T1000 (cell line): ENCODE measurements at regions not wholly inside any gene's neighbourhood (a gene's known extent, or its start where the extent isn't known, plus 50 kb on each side); places are given as distances from the start of the nearest gene placed in this dataset.

Experiments
- DNase-seq: peaks from one replicate; lab custom pipeline; 2025; ENCODE audit warnings: mixed read lengths; lab: John Stamatoyannopoulos, UW

- no peak for DNase-seq
These were observed 422.6 kb downstream of the NUF2 start for GRCh38 chr1:163744301-163744887.

DNA sequence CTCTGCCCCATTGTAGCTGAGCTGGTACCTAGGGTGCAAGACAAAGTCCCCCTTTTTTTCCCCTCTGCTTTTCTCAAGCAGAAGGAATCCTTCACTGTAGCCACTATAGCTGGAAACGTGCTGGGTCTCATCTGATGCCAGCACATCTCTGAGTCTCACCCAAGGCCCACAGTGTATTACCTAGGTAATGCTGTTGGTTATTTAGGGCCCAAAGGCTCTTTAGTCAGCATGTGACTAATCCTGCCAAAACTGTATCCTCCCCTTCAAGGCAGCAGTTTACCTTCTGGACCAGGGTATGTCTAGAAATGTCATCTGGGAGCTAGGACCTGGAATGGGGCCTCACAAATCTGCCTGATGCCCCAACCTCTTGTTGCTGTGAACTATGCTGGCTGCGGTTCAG, 423.4 kb downstream of the NUF2 start:
- DNase-seq = no peak

GRCh38 chr1:163747261-163747660, 425.5 kb downstream of the NUF2 start:
- no peak for DNase-seq

DNA sequence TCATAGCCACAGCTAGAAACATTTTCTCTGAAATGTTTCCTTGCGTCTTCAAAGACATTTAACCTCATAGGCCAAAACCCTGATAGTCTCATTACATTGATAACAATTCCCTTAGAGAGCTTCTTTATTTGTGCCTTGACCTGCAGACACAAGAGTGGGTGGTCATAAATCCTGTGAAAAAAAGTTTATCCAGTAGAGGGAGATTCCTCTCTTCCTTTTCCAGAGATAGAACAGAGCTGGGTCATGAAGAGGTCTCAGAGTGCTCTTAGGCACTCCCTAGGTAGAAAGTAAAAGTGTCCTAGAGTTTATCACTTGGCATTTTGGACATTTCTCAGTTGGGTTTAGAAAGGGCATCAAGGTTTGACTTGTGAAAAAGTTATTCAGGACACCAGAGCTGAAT, 426.1 kb downstream of the NUF2 start:
- DNase-seq = no peak

- peak; percentile 21 for DNase-seq
These were observed 437.4 kb downstream of the NUF2 start for GRCh38 chr1:163758977-163759670.

DNA sequence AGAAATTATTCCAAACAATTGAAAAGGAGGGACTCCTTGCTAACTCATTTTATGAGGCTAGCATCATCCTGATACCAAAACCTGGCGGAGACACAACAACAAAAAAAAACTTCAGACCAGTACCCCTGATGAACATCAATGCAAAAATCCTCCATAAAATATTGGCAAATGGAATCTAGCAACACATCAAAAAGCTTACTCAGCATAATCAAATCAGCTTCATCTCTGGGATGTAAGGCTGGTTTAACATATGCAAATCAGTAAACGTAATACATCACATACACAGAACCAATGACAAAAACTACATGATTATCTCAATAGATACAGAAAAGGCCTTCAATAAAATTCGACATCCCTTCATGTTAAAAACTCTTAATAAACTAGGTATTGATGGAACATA, 440.1 kb downstream of the NUF2 start:
- no peak for DNase-seq

- DNase-seq = no peak
These were observed 444.6 kb downstream of the NUF2 start for GRCh38 chr1:163766257-163766918.

GRCh38 chr1:163768576-163768975, 446.8 kb downstream of the NUF2 start:
- DNase-seq = no peak

GRCh38 chr1:163770265-163770664, 448.5 kb downstream of the NUF2 start:
- no peak for DNase-seq

- DNase-seq = no peak
These were observed 449.9 kb downstream of the NUF2 start for GRCh38 chr1:163771637-163772036.

DNA sequence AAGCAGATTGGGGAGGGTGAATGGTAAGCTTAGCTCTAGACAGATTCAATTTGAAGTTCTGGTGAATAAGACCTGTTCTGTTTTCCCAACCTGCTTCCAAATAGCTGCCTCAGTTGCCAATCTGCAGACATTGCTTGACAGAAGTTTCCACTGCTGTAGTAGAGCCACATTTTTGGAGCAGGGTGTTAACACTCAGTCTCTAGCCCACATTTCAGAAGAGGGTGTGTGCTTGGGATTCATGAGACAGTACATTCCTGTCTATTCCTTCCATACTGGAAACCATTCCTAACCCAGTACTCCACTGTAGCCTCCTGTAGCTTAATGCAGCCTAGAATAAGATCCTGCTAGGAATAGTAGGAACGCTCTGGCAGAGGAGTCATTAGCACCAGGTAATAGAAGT, 450.5 kb downstream of the NUF2 start:
- no peak for DNase-seq

- DNase-seq = no peak
These were observed 451.6 kb downstream of the NUF2 start for GRCh38 chr1:163773396-163773795.

GRCh38 chr1:163774401-163774945, 452.7 kb downstream of the NUF2 start:
- DNase-seq = no peak

- no peak for DNase-seq
These were observed 453.3 kb downstream of the NUF2 start for GRCh38 chr1:163774978-163775620.

DNA sequence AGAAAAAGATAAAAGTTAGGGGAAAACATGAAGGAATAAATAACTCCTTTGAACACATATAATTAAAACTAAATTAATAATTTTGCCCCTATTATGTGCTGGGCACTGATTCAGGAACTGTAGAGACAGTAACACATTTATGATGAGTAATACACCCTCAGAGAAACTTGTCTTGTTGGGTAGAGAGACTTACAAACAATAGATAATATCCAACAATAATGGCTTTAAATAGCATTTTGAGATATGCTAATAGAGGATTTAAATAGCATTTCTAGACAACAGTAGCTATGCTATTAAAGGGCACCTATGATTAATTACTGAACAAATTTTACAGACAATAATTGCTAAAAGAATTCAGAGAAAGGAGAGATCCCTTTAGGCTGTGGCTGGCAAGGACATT, 455.5 kb downstream of the NUF2 start:
- no peak for DNase-seq

- DNase-seq = no peak
These were observed 459.4 kb downstream of the NUF2 start for GRCh38 chr1:163781146-163781545.

GRCh38 chr1:163785868-163786405, 464.2 kb downstream of the NUF2 start:
- DNase-seq = no peak

DNA sequence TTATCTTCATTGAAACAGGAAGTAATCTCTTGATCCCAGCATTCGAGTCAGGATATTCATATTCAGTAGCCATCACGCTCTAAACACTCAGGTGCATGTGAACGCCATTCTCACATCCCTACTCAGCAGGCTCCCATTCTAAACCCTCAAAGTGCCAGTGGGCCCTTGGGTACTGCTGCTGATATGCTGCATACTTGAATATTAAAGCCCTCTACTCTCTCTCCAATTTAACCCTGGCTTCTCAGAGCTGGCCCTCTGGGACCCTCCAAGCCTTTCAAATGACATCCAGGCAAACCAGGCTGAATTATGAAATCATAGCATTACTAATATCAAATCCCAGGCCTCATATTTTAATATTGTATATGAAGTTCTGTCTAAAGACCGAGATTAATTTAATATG, 468.2 kb downstream of the NUF2 start:
- no peak for DNase-seq

DNA sequence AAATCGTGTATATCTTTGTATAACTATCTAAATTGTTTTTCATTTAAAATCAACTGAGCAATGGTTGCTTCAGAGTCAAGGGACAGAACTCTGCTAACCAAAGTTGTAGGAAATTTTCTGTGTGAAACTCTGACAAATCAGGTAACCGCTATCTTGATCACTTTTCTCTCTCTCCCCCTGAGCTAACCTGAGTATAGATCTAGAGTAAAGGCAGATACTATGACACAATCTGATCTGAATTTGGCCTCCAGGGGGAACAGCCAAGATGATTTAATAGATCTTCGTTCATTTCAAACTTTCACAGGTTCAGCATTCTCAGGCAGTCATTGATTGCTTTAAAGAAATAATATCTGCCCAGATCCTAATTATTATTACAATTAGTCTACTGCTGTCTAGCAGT, 472.8 kb downstream of the NUF2 start:
- DNase-seq = no peak

DNA sequence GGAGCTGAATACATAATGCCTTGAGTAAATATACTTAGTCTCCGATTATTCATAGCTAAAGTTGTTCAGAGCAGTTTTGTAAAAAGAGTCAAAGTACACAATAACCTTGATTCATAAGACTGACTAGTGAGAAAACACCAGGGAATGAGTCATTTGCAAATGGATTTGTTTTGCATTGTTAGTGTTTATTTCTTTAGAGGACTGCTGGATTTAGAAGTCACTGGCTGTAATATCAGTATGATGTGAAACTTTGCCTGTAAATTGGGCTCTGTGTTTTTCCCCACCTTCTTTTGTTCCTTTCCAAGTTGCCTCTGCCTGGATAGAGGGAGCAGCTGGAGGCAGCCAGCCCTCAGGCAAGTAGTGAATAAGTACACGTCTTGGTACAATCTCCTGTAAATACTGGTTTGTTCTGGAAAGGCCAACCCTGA, 474.7 kb downstream of the NUF2 start:
- DNase-seq = peak; percentile 20

- no peak for DNase-seq
These were observed 476.1 kb downstream of the NUF2 start for GRCh38 chr1:163797816-163798215.

DNA sequence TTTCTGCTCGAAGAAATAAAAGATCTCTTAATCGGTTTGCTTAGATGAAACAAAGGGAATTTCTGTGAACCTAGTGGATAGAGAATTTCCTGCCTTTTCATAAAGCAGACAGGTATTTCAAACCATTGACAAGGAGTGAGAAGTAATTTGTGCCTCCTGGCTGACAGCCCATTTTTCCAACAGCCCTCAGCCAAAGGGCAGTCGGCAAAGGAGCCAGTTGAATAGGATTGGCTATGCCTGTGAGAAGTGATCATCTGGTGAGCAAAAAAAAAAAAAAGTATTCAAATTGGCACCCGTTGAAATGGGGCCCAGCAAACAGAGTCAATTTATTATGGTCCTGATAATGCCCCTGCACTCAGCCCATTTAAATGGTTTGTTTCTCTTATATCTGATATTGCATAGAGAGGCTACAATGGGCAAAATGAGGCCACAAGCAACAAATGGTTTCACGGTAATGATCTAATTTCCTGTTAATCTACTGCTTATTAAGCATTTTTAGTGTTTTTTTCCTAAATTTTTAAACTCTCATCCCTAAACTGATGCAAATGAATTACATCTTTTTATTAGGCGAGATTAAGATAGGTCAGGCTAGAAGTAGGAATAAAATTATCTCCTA, 477.5 kb downstream of the NUF2 start:
- DNase-seq = no peak
